ENCODE measurements at regions not wholly inside any gene's neighbourhood (a gene's known extent, or its start where the extent isn't known, plus 50 kb on each side); places are given as distances from the start of the nearest gene placed in this dataset.

DNA sequence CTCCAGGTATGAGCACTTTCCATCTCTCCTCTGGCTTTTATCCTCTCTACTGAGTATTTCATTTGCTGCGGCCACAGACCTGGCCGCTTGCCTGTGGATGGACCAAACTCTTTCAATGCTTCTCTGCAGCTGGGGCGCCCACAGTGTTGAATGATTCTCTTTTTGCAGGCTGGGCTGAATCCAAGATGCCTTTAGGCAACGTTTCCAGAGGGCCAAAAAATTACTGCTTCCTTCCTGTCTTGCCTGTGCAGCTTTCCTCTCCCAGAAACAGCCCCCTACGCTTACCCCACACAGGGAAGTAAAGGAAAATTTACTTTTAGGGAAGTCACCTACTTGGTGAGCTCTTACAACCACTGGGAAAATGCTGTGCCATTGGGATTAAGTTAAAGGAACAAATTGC is 55.6 kb upstream of the JDP2 start (continued):
- TF ChIP-seq REST (IDR thresholded peaks at IDR 0.05; ENCODE audit: unreplicated experiment) (no peak), STAT1 (IDR thresholded peaks at IDR 0.05; ENCODE audit: unreplicated experiment) (no peak)
- TF ChIP-seq, protein P1, sequence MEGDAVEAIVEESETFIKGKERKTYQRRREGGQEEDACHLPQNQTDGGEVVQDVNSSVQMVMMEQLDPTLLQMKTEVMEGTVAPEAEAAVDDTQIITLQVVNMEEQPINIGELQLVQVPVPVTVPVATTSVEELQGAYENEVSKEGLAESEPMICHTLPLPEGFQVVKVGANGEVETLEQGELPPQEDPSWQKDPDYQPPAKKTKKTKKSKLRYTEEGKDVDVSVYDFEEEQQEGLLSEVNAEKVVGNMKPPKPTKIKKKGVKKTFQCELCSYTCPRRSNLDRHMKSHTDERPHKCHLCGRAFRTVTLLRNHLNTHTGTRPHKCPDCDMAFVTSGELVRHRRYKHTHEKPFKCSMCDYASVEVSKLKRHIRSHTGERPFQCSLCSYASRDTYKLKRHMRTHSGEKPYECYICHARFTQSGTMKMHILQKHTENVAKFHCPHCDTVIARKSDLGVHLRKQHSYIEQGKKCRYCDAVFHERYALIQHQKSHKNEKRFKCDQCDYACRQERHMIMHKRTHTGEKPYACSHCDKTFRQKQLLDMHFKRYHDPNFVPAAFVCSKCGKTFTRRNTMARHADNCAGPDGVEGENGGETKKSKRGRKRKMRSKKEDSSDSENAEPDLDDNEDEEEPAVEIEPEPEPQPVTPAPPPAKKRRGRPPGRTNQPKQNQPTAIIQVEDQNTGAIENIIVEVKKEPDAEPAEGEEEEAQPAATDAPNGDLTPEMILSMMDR (conservative IDR thresholded peaks at IDR 0.05; ENCODE audit: low read depth in 2 of 2), result no peak

- Mint-ChIP-seq H3K9me3 (no peaks in the 10 kb centered on the region), H3K27me3 (ENCODE audit: insufficient read depth, low read depth, poor library complexity) (no peaks in the 10 kb centered on the region), H3K36me3 (ENCODE audit: low read depth) (no peaks in the 10 kb centered on the region), H3K27ac (no peak overlapping the region), H3K4me1 (no peaks in the 10 kb centered on the region), H3K4me3 (no peak overlapping the region)
- DNase-seq (ENCODE audit: low spot score) (no peak), ATAC-seq (no peak)
- no peak overlapping the region for H3K4me2 ChIP-seq
- no peaks in the 10 kb centered on the region for H3K4me1 ChIP-seq (ENCODE audit: insufficient read depth)
- H3K9me2 ChIP-seq (ENCODE audit: insufficient read depth), result no peaks in the 10 kb centered on the region; the same call in 1 of the 2 replicates
- H3F3A ChIP-seq (replicated peaks; ENCODE audit: low read depth), result no peaks in the 10 kb centered on the region
- no peaks in the 10 kb centered on the region for H3K36me3 ChIP-seq (ENCODE audit: insufficient read depth)
- H3K27ac ChIP-seq (ENCODE audit: low read depth), result no peak overlapping the region
- no peak overlapping the region for H2AFZ ChIP-seq
- no peak overlapping the region for H3K4me3 ChIP-seq
- H3K27me3 ChIP-seq (ENCODE audit: insufficient read depth), result no peaks in the 10 kb centered on the region
- no peaks in the 10 kb centered on the region for H4K20me1 ChIP-seq (replicated peaks; ENCODE audit: insufficient read depth)
- H3K79me2 ChIP-seq (replicated peaks; ENCODE audit: insufficient read depth), result no peaks in the 10 kb centered on the region
- TF ChIP-seq ZNF114 (CRISPR knock-in tag; IDR thresholded peaks at IDR 0.05) (no peak), ETS1 (IDR thresholded peaks at IDR 0.05) (no peak), EZH2 (IDR thresholded peaks at IDR 0.05; ENCODE audit: low read depth, unreplicated experiment) (no peak), NANOG (IDR thresholded peaks at IDR 0.05; ENCODE audit: borderline replicate concordance) (no peak), POLR2AphosphoS5 (IDR thresholded peaks at IDR 0.05; ENCODE audit: low read depth) (no peak), EZH2phosphoT487 (IDR thresholded peaks at IDR 0.05; ENCODE audit: unreplicated experiment) (no peak), STAT1 (IDR thresholded peaks at IDR 0.05; ENCODE audit: unreplicated experiment) (no peak), JUNB (IDR thresholded peaks at IDR 0.05; ENCODE audit: unreplicated experiment) (no peak), ZNF331 (CRISPR knock-in tag; IDR thresholded peaks at IDR 0.05; ENCODE audit: low read depth) (no peak)
- TF ChIP-seq, protein P1 (conservative IDR thresholded peaks at IDR 0.05; ENCODE audit: low read depth in 2 of 2), result no peak
Observed at GRCh38 chr14:75373133-75373532, 54.7 kb upstream of the JDP2 start.
